IPS-20b (cell line): ENCODE measurements at regions not wholly inside any gene's neighbourhood (a gene's known extent, or its start where the extent isn't known, plus 50 kb on each side); places are given as distances from the start of the nearest gene placed in this dataset.

Experiments used
- H3K27ac ChIP-seq: one replicate; pipeline ENCODE4 v1.5.1; 2013; ENCODE audit warnings: low read length
- H3K27me3 ChIP-seq: 2 replicates; pipeline ENCODE4 v1.6.1; 2013; ENCODE audit warnings: mild to moderate bottlenecking, low read length, inconsistent platforms; ENCODE audit not compliant: insufficient read depth
- H3K36me3 ChIP-seq: 2 replicates; pipeline ENCODE4 v1.6.1; 2013; ENCODE audit warnings: low read depth, mild to moderate bottlenecking, inconsistent platforms, low read length, moderate library complexity; ENCODE audit not compliant: insufficient read depth
- H3K4me1 ChIP-seq: 2 replicates; pipeline ENCODE4 v1.6.1; 2013; ENCODE audit warnings: mild to moderate bottlenecking, control low read depth, inconsistent platforms, low read length, moderate library complexity; ENCODE audit not compliant: insufficient read depth
- H3K4me3 ChIP-seq: 2 replicates; pipeline ENCODE4 v1.5.1; 2013; ENCODE audit warnings: mild to moderate bottlenecking, low read length, inconsistent platforms
- H3K9ac ChIP-seq: 2 replicates; pipeline ENCODE4 v1.6.1; 2013; ENCODE audit warnings: low read depth, mild to moderate bottlenecking, inconsistent platforms, low read length, moderate library complexity
- H3K9me3 ChIP-seq: 2 replicates; pipeline ENCODE4 v1.6.1; 2013; ENCODE audit warnings: mild to moderate bottlenecking, low read depth, low read length, inconsistent platforms; ENCODE audit not compliant: insufficient read depth

GRCh38 chr2:226585130-226585561 lies 214.5 kb downstream of the IRS1 start:
- Histone ChIP-seq H3K36me3 (no peaks in the 10 kb centered on the region), H3K4me3 (no peak overlapping the region), H3K9ac (no peak overlapping the region), H3K27ac (no peak overlapping the region), H3K4me1 (peaks cover 6% of the 10 kb centered on the region; the same call in 1 of the 2 replicates), H3K27me3 (no peaks in the 10 kb centered on the region), H3K9me3 (peaks cover 9% of the 10 kb centered on the region)

GRCh38 chr2:226584518-226585055 lies 215.0 kb downstream of the IRS1 start:
- Histone ChIP-seq H3K4me3 (no peak overlapping the region), H3K36me3 (no peaks in the 10 kb centered on the region), H3K27ac (no peak overlapping the region), H3K9me3 (peaks cover 9% of the 10 kb centered on the region), H3K9ac (no peak overlapping the region), H3K4me1 (peaks cover 6% of the 10 kb centered on the region; the same call in 1 of the 2 replicates), H3K27me3 (no peaks in the 10 kb centered on the region)

- Histone ChIP-seq H3K4me3 (no peak overlapping the region), H3K27me3 (no peaks in the 10 kb centered on the region), H3K27ac (no peak overlapping the region), H3K36me3 (no peaks in the 10 kb centered on the region), H3K9ac (no peak overlapping the region), H3K4me1 (peaks cover 6% of the 10 kb centered on the region; the same call in 1 of the 2 replicates), H3K9me3 (peaks cover 4% of the 10 kb centered on the region; the same call in 1 of the 2 replicates)
Observed at GRCh38 chr2:226583715-226584114, 215.9 kb downstream of the IRS1 start.

GRCh38 chr2:226581661-226582060 lies 218.0 kb downstream of the IRS1 start:
- Histone ChIP-seq H3K4me1 (peaks cover 6% of the 10 kb centered on the region; the same call in 1 of the 2 replicates), H3K27me3 (no peaks in the 10 kb centered on the region), H3K36me3 (no peaks in the 10 kb centered on the region), H3K9me3 (no peaks in the 10 kb centered on the region), H3K9ac (no peak overlapping the region), H3K4me3 (no peak overlapping the region), H3K27ac (no peak overlapping the region)

- no peaks in the 10 kb centered on the region for H3K27me3 ChIP-seq
- H3K36me3 ChIP-seq: no peaks in the 10 kb centered on the region
- peaks cover 6% of the 10 kb centered on the region; the same call in 1 of the 2 replicates for H3K4me1 ChIP-seq
- H3K9me3 ChIP-seq: no peaks in the 10 kb centered on the region
- no peak overlapping the region for H3K27ac ChIP-seq
- H3K9ac ChIP-seq: no peak overlapping the region
- H3K4me3 ChIP-seq: no peak overlapping the region
Observed at GRCh38 chr2:226581004-226581403, 218.6 kb downstream of the IRS1 start.

GRCh38 chr2:226580403-226580802 lies 219.2 kb downstream of the IRS1 start:
- H3K36me3 ChIP-seq: no peaks in the 10 kb centered on the region
- H3K27ac ChIP-seq: no peak overlapping the region
- H3K27me3 ChIP-seq: no peaks in the 10 kb centered on the region
- H3K4me1 ChIP-seq: peaks cover 6% of the 10 kb centered on the region; the same call in 1 of the 2 replicates
- no peak overlapping the region for H3K9ac ChIP-seq
- H3K9me3 ChIP-seq: no peaks in the 10 kb centered on the region
- no peak overlapping the region for H3K4me3 ChIP-seq

- peaks cover 6% of the 10 kb centered on the region; the same call in 1 of the 2 replicates for H3K4me1 ChIP-seq
Observed at GRCh38 chr2:226579519-226579918, 220.1 kb downstream of the IRS1 start.

GRCh38 chr2:226578879-226579278 lies 220.7 kb downstream of the IRS1 start:
- Histone ChIP-seq H3K4me3 (no peak overlapping the region), H3K27ac (no peak overlapping the region), H3K9me3 (no peaks in the 10 kb centered on the region), H3K9ac (no peak overlapping the region), H3K4me1 (peaks cover 6% of the 10 kb centered on the region; the same call in 1 of the 2 replicates), H3K27me3 (no peaks in the 10 kb centered on the region), H3K36me3 (no peaks in the 10 kb centered on the region)

More at GRCh38 chr2:226579519-226579918, 220.1 kb downstream of the IRS1 start:
- H3K4me3 ChIP-seq: no peak overlapping the region
- no peaks in the 10 kb centered on the region for H3K36me3 ChIP-seq
- H3K9me3 ChIP-seq: no peaks in the 10 kb centered on the region
- H3K27ac ChIP-seq: no peak overlapping the region
- no peaks in the 10 kb centered on the region for H3K27me3 ChIP-seq
- H3K9ac ChIP-seq: no peak overlapping the region

- Histone ChIP-seq H3K9ac (no peak overlapping the region), H3K36me3 (no peaks in the 10 kb centered on the region), H3K27me3 (no peaks in the 10 kb centered on the region), H3K27ac (no peak overlapping the region), H3K4me3 (no peak overlapping the region), H3K4me1 (peaks cover 5% of the 10 kb centered on the region; the same call in 1 of the 2 replicates), H3K9me3 (no peaks in the 10 kb centered on the region)
Observed at GRCh38 chr2:226578373-226578772, 221.2 kb downstream of the IRS1 start.

GRCh38 chr2:226575928-226576327 lies 223.7 kb downstream of the IRS1 start:
- Histone ChIP-seq H3K4me3 (no peak overlapping the region), H3K36me3 (no peaks in the 10 kb centered on the region), H3K27me3 (no peaks in the 10 kb centered on the region), H3K27ac (no peak overlapping the region), H3K9me3 (no peaks in the 10 kb centered on the region), H3K4me1 (no peaks in the 10 kb centered on the region), H3K9ac (no peak overlapping the region)

- H3K9ac ChIP-seq: no peak overlapping the region
- no peak overlapping the region for H3K27ac ChIP-seq
- no peaks in the 10 kb centered on the region for H3K4me1 ChIP-seq
- H3K36me3 ChIP-seq: no peaks in the 10 kb centered on the region
- H3K9me3 ChIP-seq: no peaks in the 10 kb centered on the region
- no peaks in the 10 kb centered on the region for H3K27me3 ChIP-seq
- H3K4me3 ChIP-seq: no peak overlapping the region
Observed at GRCh38 chr2:226573158-226573557, 226.5 kb downstream of the IRS1 start.

- no peaks in the 10 kb centered on the region for H3K36me3 ChIP-seq
- H3K27ac ChIP-seq: no peak overlapping the region
- no peaks in the 10 kb centered on the region for H3K9me3 ChIP-seq
- no peak overlapping the region for H3K9ac ChIP-seq
- H3K27me3 ChIP-seq: no peaks in the 10 kb centered on the region
- no peak overlapping the region for H3K4me3 ChIP-seq
- no peaks in the 10 kb centered on the region for H3K4me1 ChIP-seq
Observed at GRCh38 chr2:226564667-226565066, 235.0 kb downstream of the IRS1 start.
